HG03469 (cell line): ENCODE measurements at regions not wholly inside any gene's neighbourhood (a gene's known extent, or its start where the extent isn't known, plus 50 kb on each side); places are given as distances from the start of the nearest gene placed in this dataset.
"Not testable (repeated sequence)": the region's sequence is repeated elsewhere in the genome, so short reads cannot be mapped to it uniquely, and the experiment has no call there.

Source experiments
- ATAC-seq: cut with Tn5 transposase; IDR thresholded peaks from one replicate; pipeline ENCODE4 v1.9.1; 2021; ENCODE audit warnings: mild to moderate bottlenecking, moderate library complexity, moderate number of reproducible peaks; ENCODE audit not compliant: unreplicated experiment

GRCh38 chr7:3135626-3136025 is 92.0 kb upstream of the CARD11 start:
- no peak for ATAC-seq

- no peak for ATAC-seq
Measured at GRCh38 chr7:3138206-3138605, 94.5 kb upstream of the CARD11 start.

GRCh38 chr7:3138997-3139396 is 95.3 kb upstream of the CARD11 start:
- no peak for ATAC-seq

- no peak for ATAC-seq
Measured at GRCh38 chr7:3140834-3141233, 97.2 kb upstream of the CARD11 start.

- ATAC-seq = no peak
Measured at GRCh38 chr7:3141326-3141725, 97.7 kb upstream of the CARD11 start.

- no peak for ATAC-seq
Measured at GRCh38 chr7:3143869-3144775, 100.5 kb upstream of the CARD11 start.

GRCh38 chr7:3144776-3145125 is 101.1 kb upstream of the CARD11 start:
- not testable (repeated sequence) for ATAC-seq

GRCh38 chr7:3146571-3147226 is 103.0 kb upstream of the CARD11 start:
- no peak for ATAC-seq

- ATAC-seq = not testable (repeated sequence)
Measured at GRCh38 chr7:3148471-3148870, 104.8 kb upstream of the CARD11 start.

GRCh38 chr7:3149231-3149995 is 105.7 kb upstream of the CARD11 start:
- no peak for ATAC-seq

GRCh38 chr7:3150027-3150426 is 106.4 kb upstream of the CARD11 start:
- ATAC-seq = no peak

- ATAC-seq = no peak
Measured at GRCh38 chr7:3151784-3152183, 108.1 kb upstream of the CARD11 start.

- ATAC-seq = no peak
Measured at GRCh38 chr7:3152714-3153113, 109.0 kb upstream of the CARD11 start.

GRCh38 chr7:3153118-3153517 is 109.5 kb upstream of the CARD11 start:
- no peak for ATAC-seq

- ATAC-seq = no peak
Measured at GRCh38 chr7:3154317-3154716, 110.7 kb upstream of the CARD11 start.

- no peak for ATAC-seq
Measured at GRCh38 chr7:3154881-3155494, 111.3 kb upstream of the CARD11 start.

GRCh38 chr7:3156508-3156907 is 112.8 kb upstream of the CARD11 start:
- ATAC-seq = no peak

GRCh38 chr7:3157566-3158287 is 114.1 kb upstream of the CARD11 start:
- no peak for ATAC-seq

- ATAC-seq = no peak
Measured at GRCh38 chr7:3158341-3158760, 114.7 kb upstream of the CARD11 start.

- no peak for ATAC-seq
Measured at GRCh38 chr7:3159039-3159438, 115.4 kb upstream of the CARD11 start.
